ENCODE measurements at regions not wholly inside any gene's neighbourhood (a gene's known extent, or its start where the extent isn't known, plus 50 kb on each side); places are given as distances from the start of the nearest gene placed in this dataset.
A peak's percentile ranks its signal among the peaks of the same experiment; 100 is the strongest.

- TF ChIP-seq CUX1 (CRISPR knock-in tag; IDR thresholded peaks at IDR 0.05), result no peak
- TF ChIP-seq POU5F1 (IDR thresholded peaks at IDR 0.05; ENCODE audit: borderline replicate concordance, low read depth, low read length, partially characterized antibody), result no peak
- TF ChIP-seq KAT8 (IDR thresholded peaks at IDR 0.05; ENCODE audit: low read depth), result no peak
- peak; percentile 42 to 57 for TF ChIP-seq RAD21 (CRISPR knock-in tag; conservative IDR thresholded peaks at IDR 0.05 in 1 of 2, IDR thresholded peaks at IDR 0.05 in 1 of 2)
- TF ChIP-seq MBD2 (IDR thresholded peaks at IDR 0.05; ENCODE audit: borderline replicate concordance, low read depth), result no peak
- TF ChIP-seq CREBBP (IDR thresholded peaks at IDR 0.05; ENCODE audit: low read depth, low read length), result no peak
- no peak for TF ChIP-seq SMARCA4 (IDR thresholded peaks at IDR 0.05)
- TF ChIP-seq RBM22 (IDR thresholded peaks at IDR 0.05; ENCODE audit: low read depth, low read length, poor library complexity, severe bottlenecking), result no peak
- TF ChIP-seq PRMT5 (CRISPR knock-in tag; IDR thresholded peaks at IDR 0.05), result no peak
- no peak for TF ChIP-seq U2AF2 (optimal IDR thresholded peaks at IDR 0.05; ENCODE audit: low read depth, low read length)
Measured at GRCh38 chr6:53728570-53729194, 63.1 kb upstream of the KLHL31 start (continued).

All from K562 (cell line).